Heart left ventricle (tissue), 16 donors: ENCODE measurements at regions not wholly inside any gene's neighbourhood (a gene's known extent, or its start where the extent isn't known, plus 50 kb on each side); places are given as distances from the start of the nearest gene placed in this dataset.

Experiments used
- ATAC-seq, 4 donors: fragments of 200-7000 bp; cut with Tn5 transposase; one replicate each; pipeline ENCODE4 v1.9.1; 2020 to 2022; ENCODE audit warnings: moderate library complexity in 4 of 4, mild to moderate bottlenecking in 3 of 4, moderate number of reproducible peaks in 1 of 4
- DNase-seq, 5 donors: peaks; one replicate each; pipeline ENCODE4 v3.0.0-alpha.2; 2020
- H3K27ac ChIP-seq, 12 donors: fragments of 200-600 bp; sonication (generic) in 4 of 12; one replicate each; pipeline versions ENCODE4 v1.5.0 to v1.8.0; 2016 to 2022; ENCODE audit warnings: mild to moderate bottlenecking in 2 of 12
- H3K27me3 ChIP-seq, 9 donors: fragments of 200-600 bp; sonication (generic) in 2 of 9; one replicate each; pipeline versions ENCODE4 v1.5.1 to v1.8.0; 2016 to 2022; ENCODE audit warnings: mild to moderate bottlenecking in 3 of 9
- H3K36me3 ChIP-seq, 9 donors: fragments of 200-600 bp; sonication (generic) in 2 of 9; one replicate each; pipeline versions ENCODE4 v1.5.0 to v1.8.0; 2018 to 2022; ENCODE audit warnings: mild to moderate bottlenecking in 2 of 9
- H3K4me1 ChIP-seq, 12 donors: fragments of 200-600 bp; sonication (generic) in 4 of 12; one replicate each; pipeline versions ENCODE4 v1.5.0 to v1.8.0; 2016 to 2022; ENCODE audit warnings: mild to moderate bottlenecking in 3 of 12
- H3K4me3 ChIP-seq, 12 donors: fragments of 200-600 bp; sonication (generic) in 4 of 12; one replicate each; pipeline versions ENCODE4 v1.5.0 to v1.8.0; 2017 to 2022; ENCODE audit warnings: mild to moderate bottlenecking in 9 of 12, moderate library complexity in 4 of 12
- H3K9me3 ChIP-seq, 12 donors: fragments of 200-600 bp; sonication (generic) in 4 of 12; one replicate each; pipeline versions ENCODE4 v1.5.0 to v1.8.0; 2016 to 2022; ENCODE audit warnings: mild to moderate bottlenecking in 1 of 12
- CTCF ChIP-seq, 12 donors: fragments of 200-600 bp; sonication (generic) in 4 of 12; IDR thresholded peaks; one replicate each; pipeline versions ENCODE4 v1.5.0 to v1.8.0; 2018 to 2022; ENCODE audit warnings: antibody characterized with exemption in 12 of 12, mild to moderate bottlenecking in 5 of 12
- POLR2A ChIP-seq, 2 donors: fragments of 450-650 bp; IDR thresholded peaks; one replicate each; pipeline ENCODE4 v1.6.1; 2017; ENCODE audit warnings: antibody characterized with exemption in 2 of 2, mild to moderate bottlenecking in 2 of 2, moderate library complexity in 2 of 2
- WGBS, 4 donors: extraction: QIAGEN DNeasy Blood & Tissue Kit in 2 of 4; methylation state at CpG; one replicate each; pipeline versions ENCODE4 v1.1.5 to v1.1.7; 2013 to 2018; 5-methylcytosine and 5-hydroxymethylcytosine counted together
- intact Hi-C, 10 donors: fragments of 100-400 bp; cut with DNase I; formaldehyde crosslinking; loops; one replicate each; pipeline versions ENCODE4 v1.11.1 to v1.14.2; 2022
- donor health status: ischemic (EF 13 %, LVEDD 7.1; RV severe dilation, severe dysfunction).
- donor health status: healthy with polysubstance abuse.
- donor health status: DM: no; HTN: yes; CAD: no.
- donor health status: DM: no; HTN: no; CAD: no.
- donor health status: ischemic (EF 25% LVEDD 6.9; RV normal size, moderate dysfunction).
- donor health status: ischemic (EF 25% LVEDD 5.7; RV mildly dilated, moderate dysfunction).
- donor health status: healthy.
- donor health status: DM: yes; HTN: yes; CAD: no.
- donor health status: ischemic (EF 35%, LVEDD 5.7; RV mildly dilated, moderate dysfunction).
- donor health status: nonischemic (EF 11% LVEDD 7.7; RV severe dilation, severe dysfunction).
- donor health status: DM: yes; HTN: yes; CAD: no.
- donor health status: PGD.
- donor health status: ischemic (EF 29% LVEDD 5.4; RV normal size, mild dysfunction).
- donor health status: nonischemic (EF 23%, LVEDD 6.1; RV moderate dilation, normal function).

- intact Hi-C loops = loop anchor here in 1 of 10 donors (10.0 kb wide), 1 partner anchor 61 kb away; no protein-coding TSS in a partner anchor
- no peaks in the 10 kb centered on the region for H3K9me3 ChIP-seq
- ATAC-seq (no peak), DNase-seq (no peak)
- no peak overlapping the region for H3K27ac ChIP-seq
- H3K27me3 ChIP-seq = peaks cover 0 to 5% (median 0%) of the 10 kb centered on the region in 9 donors
- no peaks in the 10 kb centered on the region for H3K36me3 ChIP-seq
- H3K4me3 ChIP-seq = no peak overlapping the region
- TF ChIP-seq POLR2A (IDR thresholded peaks at IDR 0.05) (no peak), CTCF (IDR thresholded peaks at IDR 0.05) (no peak)
- H3K4me1 ChIP-seq = no peaks in the 10 kb centered on the region
- WGBS, 4 donors = 75 to 84% (median 78%) methylated on average over 4 of the region's 4 CpGs
Measured at GRCh38 chr7:133195868-133196267, 57.0 kb upstream of the EXOC4 start.

- Histone ChIP-seq H3K27ac (no peak overlapping the region), H3K9me3 (no peaks in the 10 kb centered on the region), H3K4me1 (no peaks in the 10 kb centered on the region), H3K4me3 (no peak overlapping the region), H3K27me3 (peaks cover 0 to 5% (median 0%) of the 10 kb centered on the region in 9 donors), H3K36me3 (no peaks in the 10 kb centered on the region)
- intact Hi-C loops = loop anchor here in 1 of 10 donors (10.0 kb wide), 1 partner anchor 62 kb away; no protein-coding TSS in a partner anchor
- DNase-seq (no peak), ATAC-seq (no peak)
- TF ChIP-seq POLR2A (IDR thresholded peaks at IDR 0.05) (no peak), CTCF (IDR thresholded peaks at IDR 0.05) (no peak)
- 53 to 58% (median 57%) methylated on average over 15 of the region's 15 CpGs for WGBS, 4 donors
Measured at GRCh38 chr7:133196856-133197612, 55.8 kb upstream of the EXOC4 start.

- no peak overlapping the region for H3K27ac ChIP-seq
- H3K4me3 ChIP-seq = no peak overlapping the region
- 47 to 57% (median 52%) methylated on average over 4 of the region's 4 CpGs for WGBS, 4 donors
- DNase-seq (no peak), ATAC-seq (no peak)
- no peaks in the 10 kb centered on the region for H3K9me3 ChIP-seq
- TF ChIP-seq CTCF (IDR thresholded peaks at IDR 0.05) (no peak), POLR2A (IDR thresholded peaks at IDR 0.05) (no peak)
- intact Hi-C loops = loop anchor here in 1 of 10 donors (10.0 kb wide), 1 partner anchor 63 kb away; no protein-coding TSS in a partner anchor
- H3K4me1 ChIP-seq = no peaks in the 10 kb centered on the region
- no peaks in the 10 kb centered on the region for H3K36me3 ChIP-seq
- H3K27me3 ChIP-seq = peaks cover 0 to 5% (median 0%) of the 10 kb centered on the region in 9 donors
Measured at GRCh38 chr7:133197972-133198544, 54.8 kb upstream of the EXOC4 start.

GRCh38 chr7:133199831-133200230 is 53.0 kb upstream of the EXOC4 start:
- ATAC-seq (no peak), DNase-seq (no peak)
- Histone ChIP-seq H3K4me3 (no peak overlapping the region), H3K36me3 (no peaks in the 10 kb centered on the region), H3K4me1 (no peaks in the 10 kb centered on the region), H3K9me3 (no peaks in the 10 kb centered on the region), H3K27ac (no peak overlapping the region), H3K27me3 (peaks cover 0 to 5% (median 0%) of the 10 kb centered on the region in 9 donors)
- intact Hi-C loops = loop anchor here in 1 of 10 donors (10.0 kb wide), 1 partner anchor 65 kb away; no protein-coding TSS in a partner anchor
- TF ChIP-seq CTCF (IDR thresholded peaks at IDR 0.05) (no peak), POLR2A (IDR thresholded peaks at IDR 0.05) (no peak)
- 94 to 100% (median 96%) methylated on average over 1 to 2 of the region's 2 CpGs for WGBS, 4 donors
